HFF-Myc (cell line): ENCODE measurements at regions not wholly inside any gene's neighbourhood (a gene's known extent, or its start where the extent isn't known, plus 50 kb on each side); places are given as distances from the start of the nearest gene placed in this dataset.

ENCODE experiments used
- DNase-seq: peaks from one replicate; pipeline ENCODE4 v3.0.0-alpha.2; 2011; ENCODE audit warnings: low read depth; ENCODE audit errors: extremely low read depth
- H3K4me3 ChIP-seq: replicated peaks from 2 replicates; pipeline ENCODE4 v1.5.1; 2011; ENCODE audit warnings: low read depth, mild to moderate bottlenecking, control low read depth, low read length
- TF ChIP-seq, protein P1 (sequence below): IDR thresholded peaks from 2 replicates; pipeline ENCODE4 v1.5.1; 2012; ENCODE audit warnings: mild to moderate bottlenecking, low read depth, low read length, control low read depth; ENCODE audit errors: missing control alignments

DNA sequence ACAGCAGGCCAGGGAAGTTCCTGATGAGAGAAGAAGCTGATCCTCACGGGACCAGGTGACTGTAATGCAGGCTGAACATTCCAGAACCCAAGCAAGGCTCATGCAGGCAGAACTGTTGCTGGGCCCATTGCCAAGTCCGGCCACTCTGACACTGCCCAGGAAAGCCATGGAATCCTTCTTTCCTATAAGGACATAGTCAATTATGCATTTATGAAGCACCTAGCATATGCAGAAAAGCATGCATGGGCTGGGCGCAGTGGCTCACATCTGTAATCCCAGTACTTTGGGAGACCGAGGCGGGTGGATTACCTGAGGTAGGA lies 83.7 kb upstream of the SLC1A3 start:
- no peak overlapping the region for H3K4me3 ChIP-seq
- TF ChIP-seq, protein P1, sequence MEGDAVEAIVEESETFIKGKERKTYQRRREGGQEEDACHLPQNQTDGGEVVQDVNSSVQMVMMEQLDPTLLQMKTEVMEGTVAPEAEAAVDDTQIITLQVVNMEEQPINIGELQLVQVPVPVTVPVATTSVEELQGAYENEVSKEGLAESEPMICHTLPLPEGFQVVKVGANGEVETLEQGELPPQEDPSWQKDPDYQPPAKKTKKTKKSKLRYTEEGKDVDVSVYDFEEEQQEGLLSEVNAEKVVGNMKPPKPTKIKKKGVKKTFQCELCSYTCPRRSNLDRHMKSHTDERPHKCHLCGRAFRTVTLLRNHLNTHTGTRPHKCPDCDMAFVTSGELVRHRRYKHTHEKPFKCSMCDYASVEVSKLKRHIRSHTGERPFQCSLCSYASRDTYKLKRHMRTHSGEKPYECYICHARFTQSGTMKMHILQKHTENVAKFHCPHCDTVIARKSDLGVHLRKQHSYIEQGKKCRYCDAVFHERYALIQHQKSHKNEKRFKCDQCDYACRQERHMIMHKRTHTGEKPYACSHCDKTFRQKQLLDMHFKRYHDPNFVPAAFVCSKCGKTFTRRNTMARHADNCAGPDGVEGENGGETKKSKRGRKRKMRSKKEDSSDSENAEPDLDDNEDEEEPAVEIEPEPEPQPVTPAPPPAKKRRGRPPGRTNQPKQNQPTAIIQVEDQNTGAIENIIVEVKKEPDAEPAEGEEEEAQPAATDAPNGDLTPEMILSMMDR: no peak
- DNase-seq: no peak

DNA sequence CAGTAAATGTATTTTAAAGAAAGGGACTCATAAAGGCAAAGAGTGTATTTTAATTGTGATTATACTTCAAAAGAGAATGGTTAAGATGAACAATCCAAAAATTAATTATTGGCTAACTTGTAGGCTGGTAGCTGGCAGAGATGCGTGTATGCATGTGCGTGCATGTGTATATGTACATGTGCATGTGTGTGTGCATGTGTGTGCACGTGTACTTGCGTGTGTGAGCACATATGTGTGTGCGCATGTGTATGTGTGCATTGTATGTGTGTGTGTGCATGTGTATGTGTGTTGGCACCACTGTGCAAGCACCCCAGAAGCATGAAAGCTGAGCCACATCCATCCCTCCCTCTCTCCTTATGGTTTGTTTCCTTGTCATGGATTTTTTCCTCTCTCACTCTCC lies 83.0 kb upstream of the SLC1A3 start:
- no peak overlapping the region for H3K4me3 ChIP-seq
- DNase-seq: no peak
- TF ChIP-seq, protein P1: no peak

DNA sequence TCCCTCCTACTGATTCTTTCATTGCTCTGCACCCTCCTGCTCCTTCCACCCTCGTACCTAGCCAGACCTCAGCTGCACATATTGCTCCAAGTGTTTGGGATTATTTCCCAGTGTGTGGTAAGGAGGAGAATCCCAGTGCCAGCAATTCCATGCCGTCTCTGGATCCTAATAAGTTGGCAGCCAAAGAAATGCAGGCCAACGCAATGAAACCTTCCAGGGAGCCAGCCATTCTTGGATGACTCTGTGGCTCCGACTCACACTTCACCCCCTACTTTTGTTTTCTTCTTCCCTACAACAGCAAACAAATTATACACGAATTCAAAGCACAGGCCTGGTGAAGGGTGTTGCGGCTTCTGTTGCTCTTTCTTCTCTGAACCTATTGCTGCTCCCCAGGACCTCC lies 82.5 kb upstream of the SLC1A3 start:
- H3K4me3 ChIP-seq: no peak overlapping the region
- DNase-seq: no peak
- TF ChIP-seq, protein P1: no peak

DNA sequence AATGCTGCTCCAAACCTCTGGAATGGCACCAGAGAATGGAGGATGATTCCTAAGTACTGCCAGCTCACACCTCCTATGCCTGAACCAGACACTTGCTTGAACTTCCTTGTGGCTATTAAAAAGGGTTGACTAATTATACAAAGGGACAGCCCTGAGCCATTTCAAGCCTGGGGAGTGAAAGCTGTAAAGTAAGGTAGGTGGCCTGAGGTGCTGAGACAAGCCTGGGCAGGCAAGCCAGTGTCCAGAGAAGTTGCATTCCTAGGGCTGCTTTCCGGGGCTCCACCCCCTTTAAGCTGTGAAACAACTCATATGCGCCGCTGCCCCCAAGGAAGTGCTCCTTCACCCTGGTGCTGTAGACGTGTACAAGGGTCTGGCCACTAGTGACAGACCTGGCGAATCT lies 79.9 kb upstream of the SLC1A3 start:
- TF ChIP-seq, protein P1: no peak
- no peak overlapping the region for H3K4me3 ChIP-seq
- DNase-seq: no peak

DNA sequence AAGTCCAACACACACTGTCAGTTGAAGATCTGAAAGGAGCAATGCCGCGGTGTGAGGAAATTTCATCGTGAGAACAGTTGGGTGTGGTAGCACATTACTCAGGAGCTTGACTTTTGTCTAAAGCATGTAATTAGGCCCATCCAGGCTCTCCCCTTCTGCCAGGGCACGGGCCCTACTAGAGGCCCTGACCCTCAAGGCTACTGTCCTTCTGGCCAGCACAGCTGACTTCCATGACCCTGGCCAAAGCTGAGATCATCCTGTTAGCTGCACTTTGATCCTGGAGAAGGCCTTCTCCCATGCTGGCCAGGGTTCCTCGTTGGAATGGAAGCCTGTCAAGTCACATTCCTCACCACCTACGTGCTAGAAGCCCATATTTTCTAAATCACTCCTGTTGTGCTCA lies 77.8 kb upstream of the SLC1A3 start:
- no peak overlapping the region for H3K4me3 ChIP-seq
- no peak for DNase-seq
- TF ChIP-seq, protein P1: no peak

DNA sequence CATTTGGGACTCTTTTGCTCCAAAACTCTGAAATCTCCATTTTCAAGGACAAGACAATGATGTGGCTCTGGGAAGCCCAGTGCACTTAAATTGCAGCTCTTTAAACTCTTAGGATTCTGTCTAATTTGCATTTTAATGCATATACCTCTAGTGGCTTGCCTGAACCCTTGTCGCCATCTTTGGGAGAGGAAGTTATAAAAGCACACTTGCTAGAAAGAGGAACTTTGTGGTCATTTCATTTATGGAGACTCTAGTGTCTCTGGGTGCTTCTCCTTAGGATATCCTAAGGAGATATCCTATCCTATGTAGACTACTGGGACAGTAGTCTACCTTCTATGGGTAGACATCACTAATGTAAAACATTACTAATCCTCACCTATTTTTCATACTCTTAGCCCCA lies 77.3 kb upstream of the SLC1A3 start:
- no peak overlapping the region for H3K4me3 ChIP-seq
- DNase-seq: no peak
- TF ChIP-seq, protein P1: no peak

DNA sequence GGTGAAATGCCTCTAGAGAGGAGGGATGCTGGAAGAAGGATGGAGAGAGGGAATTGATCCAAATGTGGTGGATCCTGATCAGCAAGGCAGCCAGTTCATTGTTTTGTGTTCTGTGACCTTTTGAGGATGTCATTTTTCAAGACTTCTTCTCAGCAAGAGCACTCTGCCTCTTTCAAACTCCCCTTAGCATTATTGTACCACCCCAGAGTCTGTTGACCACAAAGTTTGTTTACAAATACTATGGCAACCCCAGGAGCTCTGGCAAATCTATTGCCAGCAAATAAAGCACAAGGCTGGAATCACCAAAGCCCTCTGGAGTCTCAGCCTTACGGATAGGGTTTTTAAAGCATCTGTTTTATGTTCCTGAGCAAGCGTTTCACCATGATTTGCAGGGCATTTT lies 76.2 kb upstream of the SLC1A3 start:
- H3K4me3 ChIP-seq: no peak overlapping the region
- TF ChIP-seq, protein P1: no peak
- DNase-seq: no peak
